GM21367 (cell line): ENCODE measurements at regions not wholly inside any gene's neighbourhood (a gene's known extent, or its start where the extent isn't known, plus 50 kb on each side); places are given as distances from the start of the nearest gene placed in this dataset.

Source experiments
- ATAC-seq: cut with Tn5 transposase; IDR thresholded peaks from one replicate; pipeline ENCODE4 v1.9.1; 2021; ENCODE audit not compliant: unreplicated experiment

DNA sequence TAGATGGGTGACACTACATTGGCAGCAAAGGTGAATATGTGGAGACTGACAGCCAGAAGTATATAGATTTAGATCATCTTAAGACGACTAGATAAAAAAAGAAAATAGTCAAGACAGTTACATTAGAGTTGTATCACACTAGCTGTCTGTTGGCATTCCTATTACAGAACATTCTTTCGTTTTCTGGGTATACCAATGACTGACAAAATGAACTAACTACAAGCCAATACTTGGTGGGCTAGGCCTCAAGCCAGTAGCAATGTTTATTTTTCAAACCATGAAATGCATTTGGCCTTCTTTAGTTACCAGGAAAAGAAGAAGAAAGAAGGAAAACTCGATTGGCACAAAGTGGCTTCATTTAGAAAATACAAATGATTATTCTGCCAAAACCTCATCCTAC is 944.9 kb upstream of the ZEB2 start:
- no peak for ATAC-seq

DNA sequence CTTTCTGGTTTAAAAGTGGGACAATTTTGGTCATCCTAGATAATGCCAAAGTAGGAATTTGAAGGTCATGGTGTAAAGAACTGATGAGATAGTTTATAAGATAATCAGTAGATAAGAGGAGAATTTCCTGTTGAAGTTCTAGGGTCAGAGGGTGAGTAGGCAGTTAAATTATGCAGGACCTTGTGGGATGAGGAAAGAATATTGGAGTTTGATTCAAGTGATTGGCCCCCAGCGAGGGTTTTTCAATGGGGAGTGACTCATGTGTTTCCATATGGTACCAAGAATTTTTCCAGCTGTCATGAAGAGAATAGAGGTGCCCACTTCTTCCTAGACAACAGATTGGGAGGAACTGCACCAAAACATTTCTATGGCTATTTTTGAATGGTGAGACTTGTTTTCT is 940.2 kb upstream of the ZEB2 start:
- ATAC-seq = no peak

DNA sequence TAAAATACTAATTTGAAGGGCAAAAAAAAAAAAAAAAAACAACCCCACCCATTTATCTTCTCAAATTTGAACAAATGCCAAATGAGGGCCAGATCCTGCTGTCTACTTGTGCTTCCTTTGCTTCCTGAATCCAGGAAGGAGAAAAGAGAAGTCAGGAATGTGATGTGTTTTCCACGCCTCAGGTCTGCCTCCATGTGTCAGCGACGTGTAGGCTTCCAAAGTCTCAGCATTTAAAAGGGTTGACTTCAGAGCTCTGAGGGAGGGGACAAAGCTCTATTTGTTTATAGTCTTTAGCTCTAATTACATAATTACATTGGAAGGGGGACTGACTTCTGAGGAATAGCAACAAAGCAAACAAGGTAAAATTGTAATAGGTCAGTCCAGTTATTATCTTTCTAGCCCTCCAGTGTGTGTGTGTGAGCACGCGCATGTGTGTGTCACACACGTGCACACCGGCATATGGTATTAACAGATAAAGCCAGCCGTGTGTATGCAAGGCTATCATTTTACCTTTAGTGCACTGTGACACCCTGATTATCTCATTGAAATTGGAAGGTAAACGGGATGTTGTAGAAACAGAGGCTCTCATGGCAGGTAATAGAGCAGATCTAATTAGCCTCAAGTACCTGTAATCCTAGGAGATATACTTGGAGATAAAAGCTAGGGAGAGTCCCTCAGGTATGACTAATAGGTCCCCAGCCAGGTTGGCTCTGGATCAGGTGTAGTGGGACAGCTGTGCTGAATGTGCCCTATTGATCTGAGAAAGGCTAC is 911.4 kb upstream of the ZEB2 start:
- no peak for ATAC-seq

DNA sequence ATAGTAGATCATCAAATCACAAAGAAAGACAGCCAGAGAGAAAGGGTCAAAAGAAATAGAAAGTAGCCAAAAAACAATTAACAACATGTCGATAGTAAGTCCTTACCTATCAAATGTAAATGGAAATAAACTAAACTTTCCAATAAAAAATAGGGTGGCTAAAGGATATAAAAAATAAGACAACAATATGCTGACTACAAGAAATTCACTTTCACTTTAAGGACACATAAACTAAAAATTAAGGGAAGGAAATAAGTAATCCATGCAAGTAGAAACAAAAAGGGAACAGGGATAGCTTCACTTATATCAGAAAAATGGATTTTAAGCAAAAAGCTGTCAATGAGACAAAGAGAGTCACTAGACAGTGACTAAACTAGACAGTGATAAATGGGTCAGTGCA is 903.9 kb upstream of the ZEB2 start:
- no peak for ATAC-seq

DNA sequence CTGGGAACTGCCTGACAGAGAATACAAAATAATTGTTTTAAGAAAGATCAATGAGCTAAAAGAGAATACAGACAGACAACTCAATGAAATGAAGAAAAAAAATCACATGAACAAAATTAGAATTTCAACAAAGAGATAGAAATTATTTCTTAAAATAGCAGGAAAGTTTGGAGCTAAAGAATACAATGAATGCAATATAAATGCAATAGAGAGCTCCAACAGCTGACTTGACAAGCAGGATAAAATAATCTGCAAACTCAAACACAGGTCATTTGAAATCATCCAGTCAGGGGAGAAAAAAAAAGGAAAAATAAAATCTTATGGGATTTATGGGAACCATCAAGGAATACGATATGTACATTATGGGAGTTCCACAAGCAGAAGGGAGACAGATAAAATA is 902.7 kb upstream of the ZEB2 start:
- no peak for ATAC-seq

DNA sequence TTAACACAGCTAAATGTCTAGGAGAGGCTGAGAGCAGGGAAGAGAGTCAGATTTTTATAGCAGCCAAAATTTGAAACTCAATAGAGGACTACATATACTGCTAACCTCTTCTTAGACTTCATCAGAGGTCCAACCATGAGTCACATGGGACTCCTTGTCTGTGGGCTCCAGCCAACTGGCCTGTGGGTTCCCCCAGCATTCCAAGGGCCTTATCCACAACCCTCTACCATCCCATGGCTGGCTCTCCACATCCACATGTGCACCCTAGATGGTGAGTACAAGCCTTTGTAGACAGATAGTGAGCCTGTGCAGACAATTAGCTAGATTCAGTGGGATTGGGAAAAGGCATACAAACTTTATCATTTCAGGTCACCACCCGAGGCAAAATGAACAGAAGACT is 901.9 kb upstream of the ZEB2 start:
- no peak for ATAC-seq

DNA sequence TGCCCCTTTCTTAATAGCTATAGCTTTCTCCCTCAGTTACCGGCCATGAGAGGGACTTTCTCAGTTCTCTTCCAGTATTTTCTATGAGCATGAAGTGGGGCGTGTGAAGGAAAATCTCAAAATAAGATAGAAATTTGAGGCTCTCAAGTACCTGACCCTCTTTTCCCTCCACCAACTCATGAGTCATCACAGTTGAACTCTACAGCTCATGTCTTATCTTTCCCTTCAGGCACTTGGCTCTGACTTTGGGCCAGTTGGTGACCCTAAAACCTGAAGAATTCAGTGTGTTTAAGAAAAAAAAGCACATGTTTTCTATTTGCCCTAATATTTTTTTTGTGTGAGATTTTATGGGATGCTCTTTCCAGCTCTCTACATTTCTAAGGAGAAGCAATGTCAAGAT is 896.7 kb upstream of the ZEB2 start:
- ATAC-seq = no peak

DNA sequence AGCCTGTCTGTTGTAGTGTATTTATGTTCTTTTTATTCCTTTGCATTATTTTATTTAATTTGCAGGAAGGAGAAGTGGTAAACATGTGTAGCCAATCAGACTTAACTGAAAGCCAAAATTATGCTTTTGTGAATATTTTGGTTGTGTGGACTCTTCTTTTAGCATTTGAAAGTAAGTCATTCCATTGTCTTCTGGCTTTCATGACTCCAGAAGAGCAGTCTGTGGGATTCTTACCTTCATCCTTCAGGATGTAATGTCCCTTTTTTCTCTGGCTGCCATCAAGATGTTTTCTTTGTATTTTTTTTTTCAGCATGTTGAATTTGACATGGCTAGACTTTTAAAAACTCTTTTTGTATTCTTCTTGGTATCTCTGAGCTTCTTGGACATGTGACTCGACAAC is 895.2 kb upstream of the ZEB2 start:
- no peak for ATAC-seq

DNA sequence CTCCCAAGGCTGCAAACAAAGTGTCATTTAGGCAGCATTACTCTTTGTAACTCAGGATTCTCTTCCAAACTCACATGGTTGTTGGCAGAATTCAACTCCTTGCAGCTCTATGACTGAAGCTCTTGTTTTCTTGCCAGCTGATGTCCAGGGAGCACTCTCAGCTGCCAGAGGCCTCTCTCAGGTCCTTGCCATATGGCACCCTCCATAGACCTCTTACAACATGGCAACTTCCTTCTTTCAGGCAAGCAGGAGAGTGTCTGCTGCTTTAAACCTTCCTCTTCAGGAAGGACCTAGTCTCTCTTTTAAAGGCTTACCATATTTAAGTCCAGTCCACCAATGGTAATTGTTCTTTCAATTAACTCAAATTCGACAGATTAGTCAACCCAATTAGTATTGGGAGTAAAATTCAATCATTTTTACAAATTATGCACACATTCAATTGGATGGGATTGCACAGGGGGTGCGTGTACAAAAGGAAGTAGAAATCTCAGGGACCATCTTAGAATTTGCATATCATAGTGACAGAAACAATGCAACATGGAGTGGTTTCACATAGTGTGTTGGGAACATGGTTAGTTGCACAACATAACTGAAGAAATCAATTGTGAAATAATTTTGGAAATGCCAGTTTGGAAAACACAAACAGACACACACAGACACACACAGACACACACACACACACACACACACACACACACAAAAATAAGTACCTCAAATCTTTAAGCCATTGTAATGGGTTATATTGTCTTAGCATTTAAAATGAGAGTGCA is 893.5 kb upstream of the ZEB2 start:
- ATAC-seq = no peak

DNA sequence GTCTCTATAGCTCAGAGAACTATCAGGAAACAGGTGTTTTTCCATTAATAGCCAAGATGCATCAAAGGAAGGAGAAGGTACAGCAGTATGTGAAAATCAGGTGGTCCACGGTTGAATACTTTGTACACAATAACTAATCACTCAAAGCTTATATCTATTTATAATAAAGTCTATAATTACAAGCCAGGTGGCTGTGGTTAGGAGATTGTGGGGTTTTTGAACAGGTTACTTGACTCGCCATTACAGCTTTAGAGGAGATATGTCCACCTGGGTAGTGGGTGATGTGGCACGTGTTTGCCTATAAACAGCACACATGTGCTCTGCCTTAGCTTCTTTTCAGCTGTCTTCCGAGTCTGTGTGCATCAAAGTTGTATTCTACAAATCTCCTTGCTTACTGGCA is 892.2 kb upstream of the ZEB2 start:
- peak; percentile 31 for ATAC-seq

DNA sequence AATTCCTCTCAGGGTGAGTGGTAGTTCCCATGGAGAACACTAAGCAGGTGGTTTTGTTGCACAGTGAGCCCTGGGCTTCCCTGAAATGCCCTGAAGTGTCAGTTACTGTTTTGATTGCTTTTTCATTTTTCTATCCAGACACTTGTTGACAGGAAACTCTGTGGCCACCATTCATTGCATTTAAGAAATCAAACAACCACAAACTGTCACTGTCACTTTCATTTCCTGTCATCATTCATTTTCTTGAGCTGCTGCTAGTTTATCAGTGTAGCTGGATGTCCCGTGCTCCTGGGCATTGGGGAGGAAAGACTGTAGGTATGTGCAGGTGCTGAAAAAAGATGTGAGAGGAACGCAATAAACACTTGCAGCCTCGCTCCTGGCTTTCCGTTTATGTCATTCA is 891.6 kb upstream of the ZEB2 start:
- peak; percentile 92 for ATAC-seq

DNA sequence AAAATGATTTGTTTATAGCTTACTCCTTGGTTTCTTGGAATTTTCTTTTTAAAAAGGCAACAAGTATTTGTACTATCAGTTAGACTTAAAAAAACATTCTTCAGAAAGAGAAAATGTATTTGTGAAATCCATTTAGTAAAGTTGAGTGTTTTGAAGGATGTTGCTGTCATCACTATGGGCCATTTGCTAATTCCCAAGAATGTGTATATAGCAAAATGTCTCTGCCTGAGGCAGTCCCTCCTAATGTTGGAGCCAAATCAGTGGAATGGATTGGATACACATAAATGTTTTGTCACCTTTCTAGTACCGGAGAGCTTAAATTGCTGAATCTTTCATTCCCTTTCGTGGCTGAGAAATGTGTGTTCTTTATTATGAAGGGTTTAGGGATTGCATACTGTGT is 890.2 kb upstream of the ZEB2 start:
- no peak for ATAC-seq

DNA sequence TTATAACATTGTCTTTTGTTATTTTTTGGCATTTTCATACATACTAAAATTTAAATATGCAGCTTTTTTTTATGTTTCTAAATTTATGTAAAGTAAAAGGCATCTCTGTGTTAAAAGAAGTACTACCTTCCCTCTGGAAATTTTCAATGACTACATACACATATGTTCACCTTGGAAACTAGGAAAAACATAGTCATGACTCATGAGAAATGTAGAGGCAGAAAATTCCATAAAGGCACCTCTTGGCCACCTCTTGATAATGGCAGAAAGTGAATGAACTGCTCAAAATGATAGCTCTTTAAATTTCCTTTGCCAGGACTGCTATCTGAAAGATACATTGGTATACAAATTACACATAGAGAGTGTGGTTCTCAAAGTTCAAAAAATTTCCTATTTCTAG is 889.1 kb upstream of the ZEB2 start:
- ATAC-seq = no peak

DNA sequence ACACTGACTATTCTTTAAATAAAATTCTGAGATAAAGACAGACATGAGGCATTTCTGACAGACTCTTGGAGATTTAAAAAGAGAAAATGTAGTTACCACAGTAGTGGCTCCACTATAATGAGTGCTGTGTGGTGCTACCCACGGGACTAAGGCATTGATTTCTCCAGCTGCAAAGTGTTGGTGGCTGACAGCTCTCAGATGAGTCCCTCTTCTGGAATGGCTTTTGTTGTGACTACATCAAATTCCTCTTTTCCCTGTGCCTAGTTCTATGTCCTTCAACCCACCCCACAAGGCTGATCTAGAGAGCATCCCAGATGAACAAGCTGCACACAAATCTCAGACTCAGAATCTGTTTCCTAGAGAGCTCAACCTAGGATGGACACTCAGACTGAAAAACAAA is 884.8 kb upstream of the ZEB2 start:
- no peak for ATAC-seq

DNA sequence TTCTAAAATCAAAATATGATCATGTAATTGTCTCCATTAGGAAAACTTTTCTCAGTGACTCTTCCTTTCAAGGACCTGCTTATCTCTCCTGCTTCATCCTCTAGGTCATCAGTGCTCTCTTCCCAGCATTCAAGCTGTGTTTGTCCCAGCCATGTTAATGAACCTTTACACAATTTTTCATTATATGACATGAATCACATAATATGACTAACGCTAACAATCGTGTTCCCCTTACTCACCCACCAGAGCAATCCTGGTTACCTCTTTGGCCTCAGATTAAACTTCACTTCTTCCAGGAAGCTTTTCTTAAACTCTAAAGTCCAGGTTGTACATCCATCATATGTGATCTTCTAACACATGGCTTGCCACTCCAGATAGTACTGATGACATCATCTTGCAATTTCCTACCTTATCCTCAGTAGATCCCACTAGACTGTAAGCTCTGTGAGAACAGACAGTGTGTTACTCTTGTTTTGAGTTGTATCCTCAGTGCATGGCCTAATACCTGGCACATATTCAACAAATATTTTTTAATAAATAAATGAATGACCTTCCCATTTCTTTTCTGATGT is 882.9 kb upstream of the ZEB2 start:
- ATAC-seq = no peak

DNA sequence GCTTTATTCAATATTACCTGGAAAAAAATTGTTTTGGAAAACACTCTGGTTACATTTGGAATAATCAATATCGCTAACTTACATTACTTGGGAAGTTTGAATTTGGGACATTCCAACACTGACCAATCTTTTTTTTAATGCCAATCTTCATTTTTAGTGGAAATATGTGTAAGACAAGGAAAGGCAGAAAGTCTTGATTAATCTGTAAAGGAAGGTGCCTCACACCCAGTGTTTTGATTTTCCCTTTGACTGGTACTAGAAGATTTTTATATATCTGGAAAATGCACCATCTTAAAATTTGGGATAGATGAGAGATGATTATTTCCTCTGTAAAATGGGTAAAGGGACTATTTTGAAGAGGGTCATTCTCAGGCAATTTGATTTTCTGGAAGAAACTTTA is 879.2 kb upstream of the ZEB2 start:
- no peak for ATAC-seq

DNA sequence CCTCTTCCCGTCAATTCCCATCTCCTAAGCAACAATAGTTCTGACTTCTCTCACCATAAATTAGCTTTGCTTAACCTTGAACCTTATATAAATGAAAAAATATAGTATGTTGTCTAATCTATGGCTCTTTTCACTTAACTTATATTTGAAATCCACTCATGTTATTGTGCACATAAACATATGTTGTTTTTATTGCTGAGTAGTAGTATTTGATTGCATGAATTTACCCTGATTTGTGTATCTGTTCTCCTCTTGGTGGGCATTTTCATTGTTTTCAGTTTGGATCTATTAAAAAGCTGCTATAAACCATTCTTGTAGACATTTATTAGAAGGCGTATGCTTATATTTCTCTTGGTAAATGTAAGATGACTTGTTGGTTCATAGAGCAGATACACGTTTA is 874.3 kb upstream of the ZEB2 start:
- no peak for ATAC-seq

DNA sequence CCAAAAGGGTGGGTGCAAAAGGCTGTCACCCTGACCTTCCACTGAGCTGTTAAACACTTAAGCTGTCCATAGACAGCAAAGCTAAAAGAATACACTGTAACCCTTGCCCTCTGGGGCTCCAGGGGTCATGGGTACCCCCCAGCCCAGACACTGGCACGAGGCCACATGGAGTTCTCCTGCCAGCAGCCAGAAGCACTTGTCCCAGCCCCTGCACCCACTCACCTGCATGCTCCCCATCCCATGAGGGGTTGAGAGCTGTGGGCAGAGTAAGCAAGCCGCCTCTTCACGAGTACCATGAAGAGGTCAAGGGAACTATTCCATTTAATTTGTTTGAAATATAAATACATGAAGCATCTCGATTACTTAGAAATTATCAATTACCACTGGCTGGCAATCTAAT is 867.1 kb upstream of the ZEB2 start:
- ATAC-seq = no peak

DNA sequence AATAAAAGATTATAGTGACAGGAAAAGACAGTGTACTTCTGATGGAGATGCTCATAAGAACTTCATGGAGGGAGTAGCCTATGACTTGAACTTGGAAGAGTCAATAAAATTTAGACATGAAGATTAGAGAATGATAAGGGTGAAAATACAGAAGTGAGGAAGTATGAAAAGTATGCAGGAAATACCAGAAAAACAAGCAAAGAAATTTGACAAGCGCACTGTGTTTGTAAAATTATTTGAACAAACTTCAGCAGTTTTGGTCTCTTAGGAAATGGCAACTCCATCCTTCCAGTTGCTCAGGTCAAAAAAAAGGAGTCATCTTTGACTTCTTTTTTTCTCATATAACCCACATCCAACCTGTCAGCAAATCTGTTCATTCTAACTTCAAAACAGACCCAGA is 864.0 kb upstream of the ZEB2 start:
- no peak for ATAC-seq

DNA sequence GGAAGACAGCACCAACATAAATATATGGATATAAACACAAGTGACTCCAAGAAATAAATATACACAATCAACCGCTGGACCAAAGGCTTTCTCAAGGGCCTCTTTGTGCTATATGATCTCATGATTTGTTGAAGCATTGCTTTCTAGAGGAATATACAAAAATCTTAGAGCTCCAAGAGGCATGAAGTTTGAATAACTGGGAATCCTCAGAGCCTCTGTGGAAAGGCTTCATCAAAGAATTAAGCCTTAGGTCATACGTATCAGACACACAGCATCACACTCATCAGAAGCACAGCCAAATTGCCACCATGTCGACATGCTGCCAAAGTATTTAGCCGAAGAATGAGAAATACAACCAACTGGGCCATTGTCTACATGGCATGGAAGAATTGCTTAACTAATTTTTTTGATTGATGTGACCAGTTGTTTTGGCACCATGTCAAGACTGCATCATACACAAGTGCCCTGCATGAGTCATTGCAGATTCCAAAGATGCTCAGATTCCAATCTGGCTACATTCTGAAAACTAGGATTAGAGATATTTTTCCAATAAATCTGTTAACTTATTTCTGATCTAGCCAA is 860.6 kb upstream of the ZEB2 start:
- ATAC-seq = no peak

DNA sequence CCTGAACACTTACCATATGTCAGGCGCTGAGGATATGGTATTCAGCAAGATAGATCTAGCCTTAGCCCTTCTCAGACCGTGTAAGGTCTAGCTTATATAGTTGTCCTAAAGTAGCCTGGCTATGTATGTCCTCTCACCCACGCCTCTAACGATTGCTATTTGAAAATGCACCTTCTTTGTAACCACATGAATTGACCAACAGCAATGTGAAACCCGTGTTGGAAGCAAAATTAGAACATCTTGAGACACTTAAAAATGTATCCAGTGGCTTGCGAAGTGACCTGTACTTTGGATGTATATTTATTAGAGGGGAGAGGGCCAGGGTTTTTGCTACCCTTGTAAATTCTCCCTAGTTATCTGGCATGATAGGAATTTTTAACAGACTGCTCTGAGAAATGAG is 860.0 kb upstream of the ZEB2 start:
- no peak for ATAC-seq

DNA sequence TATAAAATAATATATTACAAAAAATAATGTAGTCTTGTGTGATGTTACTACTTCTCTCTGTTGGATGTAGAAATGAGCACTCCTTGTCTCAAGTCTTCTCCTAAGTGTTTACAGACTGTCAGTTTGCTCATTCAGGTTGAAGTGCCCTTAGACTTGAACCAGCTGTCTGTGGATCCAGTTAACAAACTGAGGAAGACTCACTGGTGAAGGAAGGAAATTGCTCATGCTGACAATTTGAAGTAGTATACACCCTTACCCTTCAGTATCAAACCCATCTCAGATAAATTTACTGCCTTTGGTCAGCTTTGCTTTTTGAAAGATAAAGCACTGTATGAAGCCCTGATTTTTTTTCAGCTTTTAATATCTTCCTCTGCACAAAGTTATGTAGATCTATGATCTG is 854.2 kb upstream of the ZEB2 start:
- ATAC-seq = no peak
